ENCODE measurements at regions not wholly inside any gene's neighbourhood (a gene's known extent, or its start where the extent isn't known, plus 50 kb on each side); places are given as distances from the start of the nearest gene placed in this dataset.

DNA sequence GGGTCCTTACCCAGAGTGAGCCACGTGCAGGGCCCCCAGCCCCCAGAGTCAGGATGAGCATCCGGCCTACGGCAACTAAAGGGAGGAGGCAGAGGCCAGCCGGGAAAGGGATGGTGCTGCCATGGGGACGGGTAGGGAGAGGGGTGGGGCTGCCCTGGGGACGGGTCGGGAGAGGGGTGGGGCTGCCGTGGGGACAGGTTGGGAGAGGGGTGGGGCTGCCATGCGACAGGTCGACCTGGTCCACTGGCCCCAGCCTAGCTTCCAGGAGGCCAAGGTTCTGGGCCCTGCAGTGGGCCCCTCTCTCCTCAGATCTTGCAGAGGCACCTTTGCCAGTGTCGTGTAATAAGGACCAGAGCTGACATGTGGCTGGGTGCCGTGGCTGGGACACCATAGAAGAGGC, 187.7 kb downstream of the BRD1 start:
- no peaks in the 10 kb centered on the region; the same call in 2 of the 3 replicates for H3K9me3 Mint-ChIP-seq
- no peak for DNase-seq (ENCODE audit: low spot score)
- peaks cover 3% of the 10 kb centered on the region for H3K27me3 Mint-ChIP-seq (ENCODE audit: insufficient read depth, low read depth, poor library complexity)
- Histone ChIP-seq H3K27me3 (ENCODE audit: insufficient read depth) (no peaks in the 10 kb centered on the region), H2AFZ (no peak overlapping the region), H3K9me2 (ENCODE audit: insufficient read depth) (no peaks in the 10 kb centered on the region), H3F3A (replicated peaks; ENCODE audit: low read depth) (no peaks in the 10 kb centered on the region), H3K27ac (ENCODE audit: low read depth) (no peak overlapping the region), H4K20me1 (replicated peaks; ENCODE audit: insufficient read depth) (no peaks in the 10 kb centered on the region), H3K79me2 (replicated peaks; ENCODE audit: insufficient read depth) (no peaks in the 10 kb centered on the region), H3K36me3 (ENCODE audit: insufficient read depth) (no peaks in the 10 kb centered on the region), H3K4me1 (ENCODE audit: insufficient read depth) (no peaks in the 10 kb centered on the region), H3K4me3 (no peak overlapping the region), H3K4me2 (no peak overlapping the region)
- H3K4me1 Mint-ChIP-seq: no peaks in the 10 kb centered on the region
- TF ChIP-seq STAT1 (IDR thresholded peaks at IDR 0.05; ENCODE audit: unreplicated experiment) (no peak), POLR2AphosphoS5 (IDR thresholded peaks at IDR 0.05; ENCODE audit: low read depth) (no peak), JUNB (IDR thresholded peaks at IDR 0.05; ENCODE audit: unreplicated experiment) (no peak), EZH2 (IDR thresholded peaks at IDR 0.05; ENCODE audit: low read depth, unreplicated experiment) (no peak), ZNF114 (CRISPR knock-in tag; IDR thresholded peaks at IDR 0.05) (no peak), EZH2phosphoT487 (IDR thresholded peaks at IDR 0.05; ENCODE audit: unreplicated experiment) (no peak), ZNF331 (CRISPR knock-in tag; IDR thresholded peaks at IDR 0.05; ENCODE audit: low read depth) (no peak)
- TF ChIP-seq, protein P1, sequence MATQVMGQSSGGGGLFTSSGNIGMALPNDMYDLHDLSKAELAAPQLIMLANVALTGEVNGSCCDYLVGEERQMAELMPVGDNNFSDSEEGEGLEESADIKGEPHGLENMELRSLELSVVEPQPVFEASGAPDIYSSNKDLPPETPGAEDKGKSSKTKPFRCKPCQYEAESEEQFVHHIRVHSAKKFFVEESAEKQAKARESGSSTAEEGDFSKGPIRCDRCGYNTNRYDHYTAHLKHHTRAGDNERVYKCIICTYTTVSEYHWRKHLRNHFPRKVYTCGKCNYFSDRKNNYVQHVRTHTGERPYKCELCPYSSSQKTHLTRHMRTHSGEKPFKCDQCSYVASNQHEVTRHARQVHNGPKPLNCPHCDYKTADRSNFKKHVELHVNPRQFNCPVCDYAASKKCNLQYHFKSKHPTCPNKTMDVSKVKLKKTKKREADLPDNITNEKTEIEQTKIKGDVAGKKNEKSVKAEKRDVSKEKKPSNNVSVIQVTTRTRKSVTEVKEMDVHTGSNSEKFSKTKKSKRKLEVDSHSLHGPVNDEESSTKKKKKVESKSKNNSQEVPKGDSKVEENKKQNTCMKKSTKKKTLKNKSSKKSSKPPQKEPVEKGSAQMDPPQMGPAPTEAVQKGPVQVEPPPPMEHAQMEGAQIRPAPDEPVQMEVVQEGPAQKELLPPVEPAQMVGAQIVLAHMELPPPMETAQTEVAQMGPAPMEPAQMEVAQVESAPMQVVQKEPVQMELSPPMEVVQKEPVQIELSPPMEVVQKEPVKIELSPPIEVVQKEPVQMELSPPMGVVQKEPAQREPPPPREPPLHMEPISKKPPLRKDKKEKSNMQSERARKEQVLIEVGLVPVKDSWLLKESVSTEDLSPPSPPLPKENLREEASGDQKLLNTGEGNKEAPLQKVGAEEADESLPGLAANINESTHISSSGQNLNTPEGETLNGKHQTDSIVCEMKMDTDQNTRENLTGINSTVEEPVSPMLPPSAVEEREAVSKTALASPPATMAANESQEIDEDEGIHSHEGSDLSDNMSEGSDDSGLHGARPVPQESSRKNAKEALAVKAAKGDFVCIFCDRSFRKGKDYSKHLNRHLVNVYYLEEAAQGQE (IDR thresholded peaks at IDR 0.05; ENCODE audit: unreplicated experiment): no peak
- TF ChIP-seq, protein P2, sequence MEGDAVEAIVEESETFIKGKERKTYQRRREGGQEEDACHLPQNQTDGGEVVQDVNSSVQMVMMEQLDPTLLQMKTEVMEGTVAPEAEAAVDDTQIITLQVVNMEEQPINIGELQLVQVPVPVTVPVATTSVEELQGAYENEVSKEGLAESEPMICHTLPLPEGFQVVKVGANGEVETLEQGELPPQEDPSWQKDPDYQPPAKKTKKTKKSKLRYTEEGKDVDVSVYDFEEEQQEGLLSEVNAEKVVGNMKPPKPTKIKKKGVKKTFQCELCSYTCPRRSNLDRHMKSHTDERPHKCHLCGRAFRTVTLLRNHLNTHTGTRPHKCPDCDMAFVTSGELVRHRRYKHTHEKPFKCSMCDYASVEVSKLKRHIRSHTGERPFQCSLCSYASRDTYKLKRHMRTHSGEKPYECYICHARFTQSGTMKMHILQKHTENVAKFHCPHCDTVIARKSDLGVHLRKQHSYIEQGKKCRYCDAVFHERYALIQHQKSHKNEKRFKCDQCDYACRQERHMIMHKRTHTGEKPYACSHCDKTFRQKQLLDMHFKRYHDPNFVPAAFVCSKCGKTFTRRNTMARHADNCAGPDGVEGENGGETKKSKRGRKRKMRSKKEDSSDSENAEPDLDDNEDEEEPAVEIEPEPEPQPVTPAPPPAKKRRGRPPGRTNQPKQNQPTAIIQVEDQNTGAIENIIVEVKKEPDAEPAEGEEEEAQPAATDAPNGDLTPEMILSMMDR (conservative IDR thresholded peaks at IDR 0.05; ENCODE audit: low read depth in 2 of 2): no peak
- TF ChIP-seq, protein P3, sequence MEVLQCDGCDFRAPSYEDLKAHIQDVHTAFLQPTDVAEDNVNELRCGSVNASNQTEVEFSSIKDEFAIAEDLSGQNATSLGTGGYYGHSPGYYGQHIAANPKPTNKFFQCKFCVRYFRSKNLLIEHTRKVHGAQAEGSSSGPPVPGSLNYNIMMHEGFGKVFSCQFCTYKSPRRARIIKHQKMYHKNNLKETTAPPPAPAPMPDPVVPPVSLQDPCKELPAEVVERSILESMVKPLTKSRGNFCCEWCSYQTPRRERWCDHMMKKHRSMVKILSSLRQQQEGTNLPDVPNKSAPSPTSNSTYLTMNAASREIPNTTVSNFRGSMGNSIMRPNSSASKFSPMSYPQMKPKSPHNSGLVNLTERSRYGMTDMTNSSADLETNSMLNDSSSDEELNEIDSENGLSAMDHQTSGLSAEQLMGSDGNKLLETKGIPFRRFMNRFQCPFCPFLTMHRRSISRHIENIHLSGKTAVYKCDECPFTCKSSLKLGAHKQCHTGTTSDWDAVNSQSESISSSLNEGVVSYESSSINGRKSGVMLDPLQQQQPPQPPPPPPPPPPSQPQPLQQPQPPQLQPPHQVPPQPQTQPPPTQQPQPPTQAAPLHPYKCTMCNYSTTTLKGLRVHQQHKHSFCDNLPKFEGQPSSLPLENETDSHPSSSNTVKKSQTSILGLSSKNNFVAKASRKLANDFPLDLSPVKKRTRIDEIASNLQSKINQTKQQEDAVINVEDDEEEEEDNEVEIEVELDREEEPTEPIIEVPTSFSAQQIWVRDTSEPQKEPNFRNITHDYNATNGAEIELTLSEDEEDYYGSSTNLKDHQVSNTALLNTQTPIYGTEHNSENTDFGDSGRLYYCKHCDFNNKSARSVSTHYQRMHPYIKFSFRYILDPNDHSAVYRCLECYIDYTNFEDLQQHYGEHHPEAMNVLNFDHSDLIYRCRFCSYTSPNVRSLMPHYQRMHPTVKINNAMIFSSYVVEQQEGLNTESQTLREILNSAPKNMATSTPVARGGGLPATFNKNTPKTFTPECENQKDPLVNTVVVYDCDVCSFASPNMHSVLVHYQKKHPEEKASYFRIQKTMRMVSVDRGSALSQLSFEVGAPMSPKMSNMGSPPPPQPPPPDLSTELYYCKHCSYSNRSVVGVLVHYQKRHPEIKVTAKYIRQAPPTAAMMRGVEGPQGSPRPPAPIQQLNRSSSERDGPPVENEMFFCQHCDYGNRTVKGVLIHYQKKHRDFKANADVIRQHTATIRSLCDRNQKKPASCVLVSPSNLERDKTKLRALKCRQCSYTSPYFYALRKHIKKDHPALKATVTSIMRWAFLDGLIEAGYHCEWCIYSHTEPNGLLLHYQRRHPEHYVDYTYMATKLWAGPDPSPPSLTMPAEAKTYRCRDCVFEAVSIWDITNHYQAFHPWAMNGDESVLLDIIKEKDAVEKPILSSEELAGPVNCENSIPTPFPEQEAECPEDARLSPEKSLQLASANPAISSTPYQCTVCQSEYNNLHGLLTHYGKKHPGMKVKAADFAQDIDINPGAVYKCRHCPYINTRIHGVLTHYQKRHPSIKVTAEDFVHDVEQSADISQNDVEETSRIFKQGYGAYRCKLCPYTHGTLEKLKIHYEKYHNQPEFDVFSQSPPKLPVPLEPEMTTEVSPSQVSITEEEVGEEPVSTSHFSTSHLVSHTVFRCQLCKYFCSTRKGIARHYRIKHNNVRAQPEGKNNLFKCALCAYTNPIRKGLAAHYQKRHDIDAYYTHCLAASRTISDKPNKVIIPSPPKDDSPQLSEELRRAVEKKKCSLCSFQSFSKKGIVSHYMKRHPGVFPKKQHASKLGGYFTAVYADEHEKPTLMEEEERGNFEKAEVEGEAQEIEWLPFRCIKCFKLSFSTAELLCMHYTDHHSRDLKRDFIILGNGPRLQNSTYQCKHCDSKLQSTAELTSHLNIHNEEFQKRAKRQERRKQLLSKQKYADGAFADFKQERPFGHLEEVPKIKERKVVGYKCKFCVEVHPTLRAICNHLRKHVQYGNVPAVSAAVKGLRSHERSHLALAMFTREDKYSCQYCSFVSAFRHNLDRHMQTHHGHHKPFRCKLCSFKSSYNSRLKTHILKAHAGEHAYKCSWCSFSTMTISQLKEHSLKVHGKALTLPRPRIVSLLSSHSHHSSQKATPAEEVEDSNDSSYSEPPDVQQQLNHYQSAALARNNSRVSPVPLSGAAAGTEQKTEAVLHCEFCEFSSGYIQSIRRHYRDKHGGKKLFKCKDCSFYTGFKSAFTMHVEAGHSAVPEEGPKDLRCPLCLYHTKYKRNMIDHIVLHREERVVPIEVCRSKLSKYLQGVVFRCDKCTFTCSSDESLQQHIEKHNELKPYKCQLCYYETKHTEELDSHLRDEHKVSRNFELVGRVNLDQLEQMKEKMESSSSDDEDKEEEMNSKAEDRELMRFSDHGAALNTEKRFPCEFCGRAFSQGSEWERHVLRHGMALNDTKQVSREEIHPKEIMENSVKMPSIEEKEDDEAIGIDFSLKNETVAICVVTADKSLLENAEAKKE (CRISPR knock-in tag; IDR thresholded peaks at IDR 0.05): no peak
- TF ChIP-seq, protein P4, sequence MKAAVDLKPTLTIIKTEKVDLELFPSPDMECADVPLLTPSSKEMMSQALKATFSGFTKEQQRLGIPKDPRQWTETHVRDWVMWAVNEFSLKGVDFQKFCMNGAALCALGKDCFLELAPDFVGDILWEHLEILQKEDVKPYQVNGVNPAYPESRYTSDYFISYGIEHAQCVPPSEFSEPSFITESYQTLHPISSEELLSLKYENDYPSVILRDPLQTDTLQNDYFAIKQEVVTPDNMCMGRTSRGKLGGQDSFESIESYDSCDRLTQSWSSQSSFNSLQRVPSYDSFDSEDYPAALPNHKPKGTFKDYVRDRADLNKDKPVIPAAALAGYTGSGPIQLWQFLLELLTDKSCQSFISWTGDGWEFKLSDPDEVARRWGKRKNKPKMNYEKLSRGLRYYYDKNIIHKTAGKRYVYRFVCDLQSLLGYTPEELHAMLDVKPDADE (IDR thresholded peaks at IDR 0.05): no peak
- ATAC-seq: no peak
- no peak overlapping the region for H3K4me3 Mint-ChIP-seq
- no peak overlapping the region for H3K27ac Mint-ChIP-seq
- no peaks in the 10 kb centered on the region for H3K36me3 Mint-ChIP-seq (ENCODE audit: low read depth)

Data from GM23338 (cell line).